GM12865 (cell line): ENCODE measurements at regions not wholly inside any gene's neighbourhood (a gene's known extent, or its start where the extent isn't known, plus 50 kb on each side); places are given as distances from the start of the nearest gene placed in this dataset.

Experiments used
- DNase-seq: peaks from one replicate; pipeline ENCODE4 v3.0.0; 2010; ENCODE audit warnings: low read depth
- H3K4me3 ChIP-seq: 2 replicates; pipeline ENCODE4 v1.5.1; 2011; ENCODE audit warnings: mild to moderate bottlenecking, low read depth, low read length, control low read depth
- CTCF ChIP-seq: IDR thresholded peaks from 2 replicates; pipeline ENCODE4 v1.5.1; 2011; ENCODE audit warnings: low read length, control low read depth, low read depth, inconsistent platforms; ENCODE audit not compliant: insufficient read depth; ENCODE audit errors: missing control alignments

- no peak for DNase-seq
- TF ChIP-seq CTCF, result no peak
- no peak overlapping the region for H3K4me3 ChIP-seq
These were observed 187.4 kb downstream of the OPA1 start for GRCh38 chr3:193780397-193780796.

GRCh38 chr3:193780810-193781478 lies 187.9 kb downstream of the OPA1 start:
- no peak overlapping the region for H3K4me3 ChIP-seq
- peak; percentile 44 for TF ChIP-seq CTCF
- DNase-seq, result peak; percentile 31

- no peak overlapping the region for H3K4me3 ChIP-seq
- TF ChIP-seq CTCF, result no peak
- DNase-seq, result no peak
These were observed 189.3 kb downstream of the OPA1 start for GRCh38 chr3:193782276-193782647.

GRCh38 chr3:193782747-193783146 lies 189.7 kb downstream of the OPA1 start:
- no peak overlapping the region for H3K4me3 ChIP-seq
- no peak for TF ChIP-seq CTCF
- DNase-seq, result no peak

GRCh38 chr3:193783166-193783896 lies 190.3 kb downstream of the OPA1 start:
- no peak overlapping the region for H3K4me3 ChIP-seq
- DNase-seq, result no peak
- no peak for TF ChIP-seq CTCF

- DNase-seq, result no peak
- no peak overlapping the region for H3K4me3 ChIP-seq
- no peak for TF ChIP-seq CTCF
These were observed 191.8 kb downstream of the OPA1 start for GRCh38 chr3:193784822-193785221.

- H3K4me3 ChIP-seq, result no peak overlapping the region
- TF ChIP-seq CTCF, result no peak
- no peak for DNase-seq
These were observed 194.5 kb downstream of the OPA1 start for GRCh38 chr3:193787496-193787870.
